H1 (cell line): ENCODE measurements at regions not wholly inside any gene's neighbourhood (a gene's known extent, or its start where the extent isn't known, plus 50 kb on each side); places are given as distances from the start of the nearest gene placed in this dataset.

Source experiments
- PHF8 ChIP-seq: fragments of 200-600 bp; sonication (generic); conservative IDR thresholded peaks from 2 replicates; pipeline ENCODE4 v1.7.1; 2012; ENCODE audit warnings: low read depth, mild to moderate bottlenecking, inconsistent platforms, low read length, moderate library complexity
- POLR2A ChIP-seq, 2 experiments: IDR thresholded peaks; 1 replicate in 1 of 2; 2 replicates in 1 of 2; pipeline ENCODE4 v1.6.1; 2011; ENCODE audit warnings: low read depth in 2 of 2, low read length in 2 of 2, mild to moderate bottlenecking in 2 of 2; ENCODE audit errors: control extremely low read depth in 1 of 2

- TF ChIP-seq PHF8 (no peak), POLR2A (IDR thresholded peaks at IDR 0.05; ENCODE audit: control extremely low read depth in 1 of 2, low read depth in 2 of 2, low read length in 2 of 2) (no peak)
Measured at GRCh38 chr11:103794262-103794661, 242.2 kb upstream of the DDI1 start (continued).
